SK-N-SH treated with all-trans-retinoic acid at 6 μM for 48 hours (cell line): ENCODE measurements at regions not wholly inside any gene's neighbourhood (a gene's known extent, or its start where the extent isn't known, plus 50 kb on each side); places are given as distances from the start of the nearest gene placed in this dataset.

ENCODE experiments used
- ATAC-seq: fragments of 200-7000 bp; cut with Tn5 transposase; 3 replicates; pipeline ENCODE4 v1.9.1; 2020; ENCODE audit warnings: mild to moderate bottlenecking, moderate library complexity
- ARNTL ChIP-seq: fragments of 450-650 bp; formaldehyde crosslinking; IDR thresholded peaks from 2 replicates; pipeline ENCODE4 v1.5.0; 2020; ENCODE audit warnings: low read depth, mild to moderate bottlenecking, moderate library complexity, borderline replicate concordance
- BACH2 ChIP-seq: fragments of 250-450 bp; sonication (Bioruptor Pico); IDR thresholded peaks from 2 replicates; pipeline ENCODE4 v1.9.0; 2021; ENCODE audit warnings: mild to moderate bottlenecking, borderline replicate concordance
- CSDC2 ChIP-seq: fragments of 250-450 bp; sonication (Bioruptor Pico); IDR thresholded peaks from 2 replicates; pipeline ENCODE4 v1.5.0; 2020; ENCODE audit warnings: mild to moderate bottlenecking, moderate library complexity
- ESRRG ChIP-seq: fragments of 250-450 bp; sonication (Bioruptor Pico); IDR thresholded peaks from 2 replicates; pipeline ENCODE4 v1.6.1; 2021; ENCODE audit warnings: mild to moderate bottlenecking
- ISL1 ChIP-seq: fragments of 250-450 bp; sonication (Bioruptor Pico); IDR thresholded peaks from 2 replicates; pipeline ENCODE4 v2.1.2; 2022; ENCODE audit warnings: mild to moderate bottlenecking, moderate library complexity
- PPARA ChIP-seq: fragments of 250-450 bp; sonication (Bioruptor Pico); IDR thresholded peaks from 2 replicates; pipeline ENCODE4 v1.5.0; 2020; ENCODE audit warnings: mild to moderate bottlenecking, borderline replicate concordance
- RARB ChIP-seq: fragments of 250-450 bp; sonication (Bioruptor Pico); IDR thresholded peaks from 2 replicates; pipeline ENCODE4 v1.8.0; 2021; ENCODE audit warnings: mild to moderate bottlenecking, moderate library complexity
- TCF4 ChIP-seq: fragments of 250-450 bp; sonication (Bioruptor Pico); IDR thresholded peaks from 2 replicates; pipeline ENCODE4 v1.8.0; 2021; ENCODE audit warnings: mild to moderate bottlenecking, moderate library complexity, borderline replicate concordance
- ZC3H10 ChIP-seq: fragments of 250-450 bp; sonication (Bioruptor Pico); IDR thresholded peaks from 2 replicates; pipeline ENCODE4 v1.5.1; 2021; ENCODE audit warnings: mild to moderate bottlenecking, moderate library complexity
- ZFP3 ChIP-seq: fragments of 250-450 bp; sonication (Bioruptor Pico); IDR thresholded peaks from 2 replicates; pipeline ENCODE4 v1.5.0; 2020; ENCODE audit warnings: mild to moderate bottlenecking, moderate library complexity
- ZFP30 ChIP-seq: fragments of 450-650 bp; formaldehyde crosslinking; IDR thresholded peaks from 2 replicates; pipeline ENCODE4 v1.5.0; 2022; ENCODE audit warnings: mild to moderate bottlenecking, moderate library complexity
- ZNF565 ChIP-seq: fragments of 450-650 bp; formaldehyde crosslinking; conservative IDR thresholded peaks from 2 replicates; pipeline ENCODE4 v1.5.0; 2020; ENCODE audit warnings: low read depth, mild to moderate bottlenecking, moderate library complexity
- ZNF70 ChIP-seq: fragments of 450-650 bp; formaldehyde crosslinking; IDR thresholded peaks from 2 replicates; pipeline ENCODE4 v1.5.0; 2020; ENCODE audit warnings: mild to moderate bottlenecking, moderate library complexity
- ZNF8 ChIP-seq: fragments of 450-650 bp; formaldehyde crosslinking; IDR thresholded peaks from 2 replicates; pipeline ENCODE4 v1.5.0; 2020; ENCODE audit warnings: mild to moderate bottlenecking, moderate library complexity
- TF ChIP-seq, protein P1 (sequence below): fragments of 250-450 bp; sonication (Bioruptor Pico); IDR thresholded peaks from 2 replicates; pipeline ENCODE4 v1.8.0; 2021; ENCODE audit warnings: low read depth, mild to moderate bottlenecking, moderate library complexity, borderline replicate concordance
- TF ChIP-seq, protein P2 (sequence below): fragments of 250-450 bp; sonication (Bioruptor Pico); IDR thresholded peaks from 2 replicates; pipeline ENCODE4 v1.8.0; 2020; ENCODE audit warnings: mild to moderate bottlenecking, moderate library complexity, borderline replicate concordance
- TF ChIP-seq, protein P3 (sequence below): fragments of 250-450 bp; sonication (Bioruptor Pico); IDR thresholded peaks from 2 replicates; pipeline ENCODE4 v1.5.0; 2020; ENCODE audit warnings: mild to moderate bottlenecking, moderate library complexity
- TF ChIP-seq, protein P4 (sequence below): fragments of 250-450 bp; sonication (Bioruptor Pico); IDR thresholded peaks from 2 replicates; pipeline ENCODE4 v1.5.1; 2021; ENCODE audit warnings: mild to moderate bottlenecking, moderate library complexity
- TF ChIP-seq, protein P5 (sequence below): fragments of 250-450 bp; sonication (Bioruptor Pico); IDR thresholded peaks from 2 replicates; pipeline ENCODE4 v1.5.1; 2020; ENCODE audit warnings: low read depth, mild to moderate bottlenecking, moderate library complexity

DNA sequence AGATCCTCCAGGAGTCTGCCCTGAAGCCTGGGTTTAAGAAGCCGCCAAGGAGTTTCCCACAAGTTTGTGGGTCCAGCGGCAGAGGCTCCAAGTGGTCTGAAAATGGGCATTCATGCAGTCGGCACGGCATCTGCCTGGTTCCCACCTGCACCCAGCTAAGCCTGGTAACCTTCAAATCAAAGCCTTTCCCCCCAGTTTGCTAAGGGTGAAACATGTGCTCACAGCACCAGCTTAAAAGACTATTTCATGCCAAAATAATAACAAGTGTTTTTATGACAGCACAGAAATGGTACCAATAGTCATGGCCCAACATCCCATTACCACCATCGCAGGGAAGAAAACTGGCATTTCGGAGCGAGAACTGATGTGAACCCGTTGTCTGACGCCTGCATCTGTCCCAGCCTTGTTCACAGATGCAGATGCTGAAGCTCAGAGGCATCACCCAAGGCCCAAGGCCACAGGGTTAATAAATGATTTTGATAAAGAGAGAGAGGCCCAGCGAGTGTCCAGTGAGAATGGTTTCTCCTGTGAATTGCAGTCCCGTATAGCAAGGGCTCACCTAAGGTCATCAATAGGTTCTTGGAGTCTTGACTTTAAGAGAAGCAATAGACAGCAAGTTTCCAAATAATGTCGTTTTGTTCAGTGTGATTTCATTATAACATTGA is 188.0 kb upstream of the TPM1 start:
- no peak for TF ChIP-seq ZFP30 (CRISPR knock-in tag)
- no peak for TF ChIP-seq RARB
- no peak for TF ChIP-seq ZNF8 (CRISPR knock-in tag)
- no peak for TF ChIP-seq BACH2 (CRISPR knock-in tag)
- TF ChIP-seq ESRRG (CRISPR knock-in tag), result no peak
- no peak for TF ChIP-seq ZFP3 (CRISPR knock-in tag)
- TF ChIP-seq, protein P1, sequence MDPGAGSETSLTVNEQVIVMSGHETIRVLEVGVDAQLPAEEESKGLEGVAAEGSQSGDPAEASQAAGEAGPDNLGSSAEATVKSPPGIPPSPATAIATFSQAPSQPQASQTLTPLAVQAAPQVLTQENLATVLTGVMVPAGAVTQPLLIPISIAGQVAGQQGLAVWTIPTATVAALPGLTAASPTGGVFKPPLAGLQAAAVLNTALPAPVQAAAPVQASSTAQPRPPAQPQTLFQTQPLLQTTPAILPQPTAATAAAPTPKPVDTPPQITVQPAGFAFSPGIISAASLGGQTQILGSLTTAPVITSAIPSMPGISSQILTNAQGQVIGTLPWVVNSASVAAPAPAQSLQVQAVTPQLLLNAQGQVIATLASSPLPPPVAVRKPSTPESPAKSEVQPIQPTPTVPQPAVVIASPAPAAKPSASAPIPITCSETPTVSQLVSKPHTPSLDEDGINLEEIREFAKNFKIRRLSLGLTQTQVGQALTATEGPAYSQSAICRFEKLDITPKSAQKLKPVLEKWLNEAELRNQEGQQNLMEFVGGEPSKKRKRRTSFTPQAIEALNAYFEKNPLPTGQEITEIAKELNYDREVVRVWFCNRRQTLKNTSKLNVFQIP (CRISPR knock-in tag), result no peak
- TF ChIP-seq, protein P2, sequence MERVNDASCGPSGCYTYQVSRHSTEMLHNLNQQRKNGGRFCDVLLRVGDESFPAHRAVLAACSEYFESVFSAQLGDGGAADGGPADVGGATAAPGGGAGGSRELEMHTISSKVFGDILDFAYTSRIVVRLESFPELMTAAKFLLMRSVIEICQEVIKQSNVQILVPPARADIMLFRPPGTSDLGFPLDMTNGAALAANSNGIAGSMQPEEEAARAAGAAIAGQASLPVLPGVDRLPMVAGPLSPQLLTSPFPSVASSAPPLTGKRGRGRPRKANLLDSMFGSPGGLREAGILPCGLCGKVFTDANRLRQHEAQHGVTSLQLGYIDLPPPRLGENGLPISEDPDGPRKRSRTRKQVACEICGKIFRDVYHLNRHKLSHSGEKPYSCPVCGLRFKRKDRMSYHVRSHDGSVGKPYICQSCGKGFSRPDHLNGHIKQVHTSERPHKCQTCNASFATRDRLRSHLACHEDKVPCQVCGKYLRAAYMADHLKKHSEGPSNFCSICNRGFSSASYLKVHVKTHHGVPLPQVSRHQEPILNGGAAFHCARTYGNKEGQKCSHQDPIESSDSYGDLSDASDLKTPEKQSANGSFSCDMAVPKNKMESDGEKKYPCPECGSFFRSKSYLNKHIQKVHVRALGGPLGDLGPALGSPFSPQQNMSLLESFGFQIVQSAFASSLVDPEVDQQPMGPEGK, result no peak
- no peak for TF ChIP-seq TCF4
- TF ChIP-seq ZC3H10 (CRISPR knock-in tag), result no peak

DNA sequence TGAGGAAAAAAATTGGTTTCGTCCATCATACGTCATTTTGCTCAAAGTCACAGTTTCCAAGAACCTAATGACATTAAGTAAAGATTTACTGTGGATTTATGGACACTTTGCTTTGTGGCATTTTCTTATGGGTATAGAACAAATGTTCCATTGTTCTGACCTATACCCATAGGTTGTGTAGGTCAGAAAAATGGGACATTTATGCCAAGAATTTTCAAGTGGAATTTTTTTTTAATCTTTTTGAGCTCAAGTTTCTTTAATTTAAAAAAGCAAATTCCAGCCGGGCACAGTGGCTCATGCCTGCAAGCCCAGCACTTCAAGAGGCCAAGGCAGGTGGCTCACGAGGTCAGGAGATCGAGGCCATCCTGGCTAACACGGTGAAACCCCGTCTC is 187.5 kb upstream of the TPM1 start:
- no peak for ATAC-seq

More for the DNA sequence above, 188.0 kb upstream of the TPM1 start:
- ATAC-seq, result no peak

DNA sequence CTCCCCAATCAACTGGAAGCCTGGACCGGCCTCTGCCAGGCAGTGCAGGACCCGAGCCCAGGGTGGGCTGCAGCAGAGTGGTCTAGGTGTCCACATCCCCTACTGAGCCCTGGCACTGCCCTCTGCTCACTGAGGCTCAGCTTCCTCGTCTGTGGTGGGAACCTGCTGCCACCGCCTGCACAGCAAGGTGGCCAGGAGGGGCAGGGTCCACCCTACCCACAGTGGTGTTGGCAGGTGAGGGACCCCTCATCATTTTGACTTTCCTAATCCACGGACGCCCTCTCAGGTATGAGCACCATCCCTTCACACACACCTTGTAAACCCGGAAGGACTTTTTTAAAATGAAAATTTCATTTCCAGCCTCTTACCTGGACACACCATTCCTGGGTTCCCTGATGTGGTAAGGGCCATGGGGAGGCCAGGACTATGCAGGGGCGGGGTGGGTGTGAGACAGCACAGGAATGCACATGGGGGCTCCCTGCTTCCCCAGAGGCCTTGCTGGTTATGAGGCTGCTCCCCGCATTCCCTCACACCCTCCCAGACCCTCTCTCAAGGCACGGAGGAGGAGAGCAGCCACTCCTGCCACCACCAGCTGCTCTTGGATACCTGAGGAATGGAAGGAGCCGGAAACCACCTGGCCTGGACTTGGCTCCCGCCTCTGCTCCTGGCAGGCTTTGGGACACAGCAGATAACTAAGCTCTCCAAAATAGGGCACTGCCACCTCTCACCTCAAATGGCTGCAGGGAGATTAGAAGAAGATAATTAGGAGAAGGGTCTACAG is 185.9 kb upstream of the TPM1 start:
- ATAC-seq, result no peak
- TF ChIP-seq ZNF565 (no peak), PPARA (CRISPR knock-in tag) (no peak), ZC3H10 (CRISPR knock-in tag) (no peak), TCF4 (no peak), ZNF70 (CRISPR knock-in tag) (no peak), ISL1 (no peak)
- TF ChIP-seq, protein P1 (CRISPR knock-in tag), result no peak
- TF ChIP-seq, protein P3, sequence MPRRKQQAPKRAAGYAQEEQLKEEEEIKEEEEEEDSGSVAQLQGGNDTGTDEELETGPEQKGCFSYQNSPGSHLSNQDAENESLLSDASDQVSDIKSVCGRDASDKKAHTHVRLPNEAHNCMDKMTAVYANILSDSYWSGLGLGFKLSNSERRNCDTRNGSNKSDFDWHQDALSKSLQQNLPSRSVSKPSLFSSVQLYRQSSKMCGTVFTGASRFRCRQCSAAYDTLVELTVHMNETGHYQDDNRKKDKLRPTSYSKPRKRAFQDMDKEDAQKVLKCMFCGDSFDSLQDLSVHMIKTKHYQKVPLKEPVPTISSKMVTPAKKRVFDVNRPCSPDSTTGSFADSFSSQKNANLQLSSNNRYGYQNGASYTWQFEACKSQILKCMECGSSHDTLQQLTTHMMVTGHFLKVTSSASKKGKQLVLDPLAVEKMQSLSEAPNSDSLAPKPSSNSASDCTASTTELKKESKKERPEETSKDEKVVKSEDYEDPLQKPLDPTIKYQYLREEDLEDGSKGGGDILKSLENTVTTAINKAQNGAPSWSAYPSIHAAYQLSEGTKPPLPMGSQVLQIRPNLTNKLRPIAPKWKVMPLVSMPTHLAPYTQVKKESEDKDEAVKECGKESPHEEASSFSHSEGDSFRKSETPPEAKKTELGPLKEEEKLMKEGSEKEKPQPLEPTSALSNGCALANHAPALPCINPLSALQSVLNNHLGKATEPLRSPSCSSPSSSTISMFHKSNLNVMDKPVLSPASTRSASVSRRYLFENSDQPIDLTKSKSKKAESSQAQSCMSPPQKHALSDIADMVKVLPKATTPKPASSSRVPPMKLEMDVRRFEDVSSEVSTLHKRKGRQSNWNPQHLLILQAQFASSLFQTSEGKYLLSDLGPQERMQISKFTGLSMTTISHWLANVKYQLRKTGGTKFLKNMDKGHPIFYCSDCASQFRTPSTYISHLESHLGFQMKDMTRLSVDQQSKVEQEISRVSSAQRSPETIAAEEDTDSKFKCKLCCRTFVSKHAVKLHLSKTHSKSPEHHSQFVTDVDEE, result no peak

More for the DNA sequence above, 187.5 kb upstream of the TPM1 start:
- TF ChIP-seq ZNF70 (CRISPR knock-in tag) (no peak), ZFP3 (CRISPR knock-in tag) (no peak), BACH2 (CRISPR knock-in tag) (no peak), ZNF8 (CRISPR knock-in tag) (no peak), TCF4 (no peak), ARNTL (no peak), ZFP30 (CRISPR knock-in tag) (no peak), ZC3H10 (CRISPR knock-in tag) (no peak), ESRRG (CRISPR knock-in tag) (no peak), PPARA (CRISPR knock-in tag) (no peak), CSDC2 (CRISPR knock-in tag) (no peak), ISL1 (no peak)
- TF ChIP-seq, protein P4, sequence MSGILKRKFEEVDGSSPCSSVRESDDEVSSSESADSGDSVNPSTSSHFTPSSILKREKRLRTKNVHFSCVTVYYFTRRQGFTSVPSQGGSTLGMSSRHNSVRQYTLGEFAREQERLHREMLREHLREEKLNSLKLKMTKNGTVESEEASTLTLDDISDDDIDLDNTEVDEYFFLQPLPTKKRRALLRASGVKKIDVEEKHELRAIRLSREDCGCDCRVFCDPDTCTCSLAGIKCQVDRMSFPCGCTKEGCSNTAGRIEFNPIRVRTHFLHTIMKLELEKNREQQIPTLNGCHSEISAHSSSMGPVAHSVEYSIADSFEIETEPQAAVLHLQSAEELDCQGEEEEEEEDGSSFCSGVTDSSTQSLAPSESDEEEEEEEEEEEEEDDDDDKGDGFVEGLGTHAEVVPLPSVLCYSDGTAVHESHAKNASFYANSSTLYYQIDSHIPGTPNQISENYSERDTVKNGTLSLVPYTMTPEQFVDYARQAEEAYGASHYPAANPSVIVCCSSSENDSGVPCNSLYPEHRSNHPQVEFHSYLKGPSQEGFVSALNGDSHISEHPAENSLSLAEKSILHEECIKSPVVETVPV (CRISPR knock-in tag), result no peak
- TF ChIP-seq, protein P5, sequence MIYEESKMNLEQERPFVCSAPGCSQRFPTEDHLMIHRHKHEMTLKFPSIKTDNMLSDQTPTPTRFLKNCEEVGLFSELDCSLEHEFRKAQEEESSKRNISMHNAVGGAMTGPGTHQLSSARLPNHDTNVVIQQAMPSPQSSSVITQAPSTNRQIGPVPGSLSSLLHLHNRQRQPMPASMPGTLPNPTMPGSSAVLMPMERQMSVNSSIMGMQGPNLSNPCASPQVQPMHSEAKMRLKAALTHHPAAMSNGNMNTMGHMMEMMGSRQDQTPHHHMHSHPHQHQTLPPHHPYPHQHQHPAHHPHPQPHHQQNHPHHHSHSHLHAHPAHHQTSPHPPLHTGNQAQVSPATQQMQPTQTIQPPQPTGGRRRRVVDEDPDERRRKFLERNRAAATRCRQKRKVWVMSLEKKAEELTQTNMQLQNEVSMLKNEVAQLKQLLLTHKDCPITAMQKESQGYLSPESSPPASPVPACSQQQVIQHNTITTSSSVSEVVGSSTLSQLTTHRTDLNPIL (CRISPR knock-in tag), result no peak
- TF ChIP-seq, protein P3, result no peak
